ENCODE measurements at regions not wholly inside any gene's neighbourhood (a gene's known extent, or its start where the extent isn't known, plus 50 kb on each side); places are given as distances from the start of the nearest gene placed in this dataset.

DNA sequence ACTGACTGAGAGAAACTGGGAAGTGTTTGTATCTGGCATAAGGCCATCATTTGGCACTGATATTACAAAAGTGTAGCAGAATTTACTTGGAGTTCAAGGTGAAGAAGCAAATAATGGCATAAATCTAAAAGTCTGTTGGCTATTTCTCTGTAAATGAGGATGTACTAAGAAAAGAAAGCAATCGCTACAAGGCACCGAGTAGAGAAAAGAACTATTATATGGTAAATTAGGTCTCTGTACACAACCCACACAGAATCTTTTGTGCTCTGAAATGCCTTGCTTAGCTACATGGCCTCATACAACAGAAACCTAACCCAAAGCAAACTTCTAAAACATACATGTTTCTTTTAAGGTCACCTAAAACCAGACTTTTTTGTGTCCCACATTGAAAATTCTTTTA, 290.1 kb upstream of the WWC1 start:
- TF ChIP-seq POLR2AphosphoS5 (IDR thresholded peaks at IDR 0.05; ENCODE audit: borderline replicate concordance, low read depth, low read length) (no peak), EZH2 (IDR thresholded peaks at IDR 0.05) (no peak), FOXP2 (optimal IDR thresholded peaks at IDR 0.05; ENCODE audit: control extremely low read depth, extremely low read length, insufficient read depth) (no peak)
